ENCODE measurements at regions not wholly inside any gene's neighbourhood (a gene's known extent, or its start where the extent isn't known, plus 50 kb on each side); places are given as distances from the start of the nearest gene placed in this dataset.
"Not testable (repeated sequence)": the region's sequence is repeated elsewhere in the genome, so short reads cannot be mapped to it uniquely, and the experiment has no call there.

- no peaks in the 10 kb centered on the region for H3K9me3 ChIP-seq
- H3K27me3 ChIP-seq = no peaks in the 10 kb centered on the region
- H3K36me3 ChIP-seq = no peaks in the 10 kb centered on the region
- no peak overlapping the region for H3K27ac ChIP-seq
- ATAC-seq (no peak), DNase-seq (no peak)
- no peaks in the 10 kb centered on the region for H3K4me1 ChIP-seq
- intact Hi-C loops (cut with DNase I) = no loop called here
- TF ChIP-seq CTCF (IDR thresholded peaks at IDR 0.05) = no peak
- H3K4me3 ChIP-seq = no peak overlapping the region
These were observed 144.4 kb upstream of the NBPF11 start for GRCh38 chr1:148296511-148296910.

- ATAC-seq (no peak), DNase-seq (no peak)
- Histone ChIP-seq H3K27me3 (no peaks in the 10 kb centered on the region), H3K4me3 (no peak overlapping the region), H3K4me1 (no peaks in the 10 kb centered on the region), H3K36me3 (no peaks in the 10 kb centered on the region), H3K9me3 (no peaks in the 10 kb centered on the region), H3K27ac (no peak overlapping the region)
- no peak for TF ChIP-seq CTCF (IDR thresholded peaks at IDR 0.05)
- intact Hi-C loops (cut with DNase I) = no loop called here
These were observed 142.2 kb upstream of the NBPF11 start for GRCh38 chr1:148294116-148294807.

GRCh38 chr1:148293651-148294050, 141.6 kb upstream of the NBPF11 start:
- DNase-seq = no peak
- Histone ChIP-seq H3K27me3 (no peaks in the 10 kb centered on the region), H3K9me3 (no peaks in the 10 kb centered on the region), H3K36me3 (no peaks in the 10 kb centered on the region), H3K4me3 (no peak overlapping the region), H3K4me1 (no peaks in the 10 kb centered on the region), H3K27ac (no peak overlapping the region)
- intact Hi-C loops (cut with DNase I) = no loop called here
- no peak for TF ChIP-seq CTCF (IDR thresholded peaks at IDR 0.05)
- ATAC-seq = no peak

- H3K4me1 ChIP-seq = no peaks in the 10 kb centered on the region
- no peak overlapping the region for H3K27ac ChIP-seq
- no peak overlapping the region for H3K4me3 ChIP-seq
- intact Hi-C loops (cut with DNase I) = no loop called here
- TF ChIP-seq CTCF (IDR thresholded peaks at IDR 0.05) = no peak
- DNase-seq (no peak), ATAC-seq (no peak)
- H3K27me3 ChIP-seq = no peaks in the 10 kb centered on the region
- no peaks in the 10 kb centered on the region for H3K36me3 ChIP-seq
- H3K9me3 ChIP-seq = no peaks in the 10 kb centered on the region
These were observed 140.8 kb upstream of the NBPF11 start for GRCh38 chr1:148292915-148293314.

- no peak for TF ChIP-seq CTCF (IDR thresholded peaks at IDR 0.05)
- no peaks in the 10 kb centered on the region for H3K27me3 ChIP-seq
- H3K4me1 ChIP-seq = no peaks in the 10 kb centered on the region
- H3K27ac ChIP-seq = no peak overlapping the region
- no peaks in the 10 kb centered on the region for H3K36me3 ChIP-seq
- no peak overlapping the region for H3K4me3 ChIP-seq
- no peak for ATAC-seq
- intact Hi-C loops (cut with DNase I) = no loop called here
- H3K9me3 ChIP-seq = no peaks in the 10 kb centered on the region
- DNase-seq = no peak
These were observed 138.8 kb upstream of the NBPF11 start for GRCh38 chr1:148290881-148291280.

- no peaks in the 10 kb centered on the region for H3K36me3 ChIP-seq
- ATAC-seq = no peak
- no peak overlapping the region for H3K27ac ChIP-seq
- no peak overlapping the region for H3K4me3 ChIP-seq
- DNase-seq = no peak
- H3K4me1 ChIP-seq = no peaks in the 10 kb centered on the region
- H3K9me3 ChIP-seq = no peaks in the 10 kb centered on the region
- H3K27me3 ChIP-seq = no peaks in the 10 kb centered on the region
- no peak for TF ChIP-seq CTCF (IDR thresholded peaks at IDR 0.05)
- intact Hi-C loops (cut with DNase I) = no loop called here
These were observed 137.6 kb upstream of the NBPF11 start for GRCh38 chr1:148289647-148290046.

GRCh38 chr1:148285946-148286345, 133.9 kb upstream of the NBPF11 start:
- ATAC-seq; H3K27me3 ChIP-seq; H3K36me3 ChIP-seq; DNase-seq; H3K27ac ChIP-seq; H3K4me3 ChIP-seq; H3K4me1 ChIP-seq; H3K9me3 ChIP-seq; intact Hi-C loops (cut with DNase I): not testable (repeated sequence)

- H3K27me3 ChIP-seq; H3K27ac ChIP-seq; intact Hi-C loops (cut with DNase I); H3K4me3 ChIP-seq; H3K9me3 ChIP-seq; H3K36me3 ChIP-seq; DNase-seq; H3K4me1 ChIP-seq: not testable (repeated sequence)
- peak; percentile 94 for ATAC-seq
These were observed 128.9 kb upstream of the NBPF11 start for GRCh38 chr1:148280831-148281572.
